Liver (tissue), 3 donors: ENCODE measurements at regions not wholly inside any gene's neighbourhood (a gene's known extent, or its start where the extent isn't known, plus 50 kb on each side); places are given as distances from the start of the nearest gene placed in this dataset.

Experiments used
- CTCF ChIP-seq: fragments of 150-350 bp; IDR thresholded peaks from 2 replicates; pipeline ENCODE4 v1.5.1; 2017; ENCODE audit warnings: improper control_type of control experiment, low read depth, low read length; ENCODE audit not compliant: missing input control
- HNF4G ChIP-seq: IDR thresholded peaks from 2 replicates; pipeline ENCODE4 v1.6.1; 2016; ENCODE audit warnings: antibody characterized with exemption
- TF ChIP-seq, protein P1 (sequence below): IDR thresholded peaks from 2 replicates; pipeline ENCODE4 v1.6.1; 2016; ENCODE audit warnings: antibody characterized with exemption
- TF ChIP-seq, protein P2 (sequence below): IDR thresholded peaks from 2 replicates; pipeline ENCODE4 v1.6.1; 2016; ENCODE audit warnings: antibody characterized with exemption
- TF ChIP-seq, protein P3 (sequence below): IDR thresholded peaks from 2 replicates; pipeline ENCODE4 v1.6.1; 2016; ENCODE audit warnings: antibody characterized with exemption, mild to moderate bottlenecking
- donor health status: healthy.
- donor health status: healthy.

DNA sequence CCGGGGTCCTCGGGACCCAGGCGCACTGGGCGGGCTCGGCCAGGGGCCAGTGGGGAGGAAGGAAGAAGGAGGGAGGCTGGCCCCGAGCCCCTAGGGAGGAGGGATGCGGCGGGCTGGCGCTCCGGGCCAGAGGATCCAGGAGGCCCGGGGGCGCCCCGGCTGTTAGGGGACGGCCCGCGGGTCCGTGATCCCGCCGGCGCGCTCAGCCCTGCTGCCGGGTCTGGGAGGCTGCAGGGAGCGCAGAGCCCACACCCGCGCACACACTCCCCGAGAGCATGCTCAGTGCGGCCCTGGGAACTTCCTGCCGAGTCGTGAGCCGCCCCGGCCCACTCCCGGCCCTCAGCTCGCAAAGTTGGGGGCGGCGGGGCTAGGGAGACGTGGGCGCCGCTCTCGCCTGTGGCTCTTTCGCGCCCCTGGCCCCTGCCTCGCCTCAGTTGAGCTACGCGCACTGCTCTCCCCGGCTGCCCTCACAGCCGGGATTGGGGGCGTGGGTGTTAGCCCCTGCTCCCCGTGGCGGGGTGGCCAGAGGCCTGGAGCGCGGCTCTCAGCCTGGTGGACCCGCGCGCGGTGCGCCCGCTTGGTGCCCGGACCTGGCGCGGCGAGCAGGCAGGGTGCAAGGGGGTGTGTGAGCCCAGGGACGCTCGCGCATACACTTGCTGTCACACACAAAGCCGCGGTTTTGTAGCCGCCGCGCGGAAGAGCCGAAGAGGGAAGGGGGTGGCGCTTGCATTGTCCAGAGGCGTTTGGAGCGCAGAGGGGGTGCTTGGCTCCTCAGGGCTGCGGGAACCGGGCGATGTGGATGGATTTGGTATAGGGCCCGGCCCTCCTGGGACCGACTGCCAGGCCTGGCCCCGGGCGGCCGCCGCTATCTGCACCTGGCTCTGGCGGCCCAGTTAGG, 132.9 kb upstream of the MGAT5 start:
- TF ChIP-seq HNF4G (no peak), CTCF (no peak)
- TF ChIP-seq, protein P1, sequence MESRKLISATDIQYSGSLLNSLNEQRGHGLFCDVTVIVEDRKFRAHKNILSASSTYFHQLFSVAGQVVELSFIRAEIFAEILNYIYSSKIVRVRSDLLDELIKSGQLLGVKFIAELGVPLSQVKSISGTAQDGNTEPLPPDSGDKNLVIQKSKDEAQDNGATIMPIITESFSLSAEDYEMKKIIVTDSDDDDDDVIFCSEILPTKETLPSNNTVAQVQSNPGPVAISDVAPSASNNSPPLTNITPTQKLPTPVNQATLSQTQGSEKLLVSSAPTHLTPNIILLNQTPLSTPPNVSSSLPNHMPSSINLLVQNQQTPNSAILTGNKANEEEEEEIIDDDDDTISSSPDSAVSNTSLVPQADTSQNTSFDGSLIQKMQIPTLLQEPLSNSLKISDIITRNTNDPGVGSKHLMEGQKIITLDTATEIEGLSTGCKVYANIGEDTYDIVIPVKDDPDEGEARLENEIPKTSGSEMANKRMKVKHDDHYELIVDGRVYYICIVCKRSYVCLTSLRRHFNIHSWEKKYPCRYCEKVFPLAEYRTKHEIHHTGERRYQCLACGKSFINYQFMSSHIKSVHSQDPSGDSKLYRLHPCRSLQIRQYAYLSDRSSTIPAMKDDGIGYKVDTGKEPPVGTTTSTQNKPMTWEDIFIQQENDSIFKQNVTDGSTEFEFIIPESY, result no peak
- TF ChIP-seq, protein P2, sequence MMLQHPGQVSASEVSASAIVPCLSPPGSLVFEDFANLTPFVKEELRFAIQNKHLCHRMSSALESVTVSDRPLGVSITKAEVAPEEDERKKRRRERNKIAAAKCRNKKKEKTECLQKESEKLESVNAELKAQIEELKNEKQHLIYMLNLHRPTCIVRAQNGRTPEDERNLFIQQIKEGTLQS, result no peak
- TF ChIP-seq, protein P3, sequence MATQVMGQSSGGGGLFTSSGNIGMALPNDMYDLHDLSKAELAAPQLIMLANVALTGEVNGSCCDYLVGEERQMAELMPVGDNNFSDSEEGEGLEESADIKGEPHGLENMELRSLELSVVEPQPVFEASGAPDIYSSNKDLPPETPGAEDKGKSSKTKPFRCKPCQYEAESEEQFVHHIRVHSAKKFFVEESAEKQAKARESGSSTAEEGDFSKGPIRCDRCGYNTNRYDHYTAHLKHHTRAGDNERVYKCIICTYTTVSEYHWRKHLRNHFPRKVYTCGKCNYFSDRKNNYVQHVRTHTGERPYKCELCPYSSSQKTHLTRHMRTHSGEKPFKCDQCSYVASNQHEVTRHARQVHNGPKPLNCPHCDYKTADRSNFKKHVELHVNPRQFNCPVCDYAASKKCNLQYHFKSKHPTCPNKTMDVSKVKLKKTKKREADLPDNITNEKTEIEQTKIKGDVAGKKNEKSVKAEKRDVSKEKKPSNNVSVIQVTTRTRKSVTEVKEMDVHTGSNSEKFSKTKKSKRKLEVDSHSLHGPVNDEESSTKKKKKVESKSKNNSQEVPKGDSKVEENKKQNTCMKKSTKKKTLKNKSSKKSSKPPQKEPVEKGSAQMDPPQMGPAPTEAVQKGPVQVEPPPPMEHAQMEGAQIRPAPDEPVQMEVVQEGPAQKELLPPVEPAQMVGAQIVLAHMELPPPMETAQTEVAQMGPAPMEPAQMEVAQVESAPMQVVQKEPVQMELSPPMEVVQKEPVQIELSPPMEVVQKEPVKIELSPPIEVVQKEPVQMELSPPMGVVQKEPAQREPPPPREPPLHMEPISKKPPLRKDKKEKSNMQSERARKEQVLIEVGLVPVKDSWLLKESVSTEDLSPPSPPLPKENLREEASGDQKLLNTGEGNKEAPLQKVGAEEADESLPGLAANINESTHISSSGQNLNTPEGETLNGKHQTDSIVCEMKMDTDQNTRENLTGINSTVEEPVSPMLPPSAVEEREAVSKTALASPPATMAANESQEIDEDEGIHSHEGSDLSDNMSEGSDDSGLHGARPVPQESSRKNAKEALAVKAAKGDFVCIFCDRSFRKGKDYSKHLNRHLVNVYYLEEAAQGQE, result no peak
